NCI-H748 (cell line): ENCODE measurements at regions not wholly inside any gene's neighbourhood (a gene's known extent, or its start where the extent isn't known, plus 50 kb on each side); places are given as distances from the start of the nearest gene placed in this dataset.
"Not testable (repeated sequence)": the region's sequence is repeated elsewhere in the genome, so short reads cannot be mapped to it uniquely, and the experiment has no call there.

Source experiments
- DNase-seq: peaks from one replicate; lab custom pipeline; 2025; ENCODE audit not compliant: unreplicated experiment; lab: John Stamatoyannopoulos, UW

GRCh38 chr3:153028381-153028780 is 133.6 kb upstream of the RAP2B start:
- no peak for DNase-seq

- DNase-seq, result no peak
Measured at GRCh38 chr3:153029350-153029749, 132.7 kb upstream of the RAP2B start.

DNA sequence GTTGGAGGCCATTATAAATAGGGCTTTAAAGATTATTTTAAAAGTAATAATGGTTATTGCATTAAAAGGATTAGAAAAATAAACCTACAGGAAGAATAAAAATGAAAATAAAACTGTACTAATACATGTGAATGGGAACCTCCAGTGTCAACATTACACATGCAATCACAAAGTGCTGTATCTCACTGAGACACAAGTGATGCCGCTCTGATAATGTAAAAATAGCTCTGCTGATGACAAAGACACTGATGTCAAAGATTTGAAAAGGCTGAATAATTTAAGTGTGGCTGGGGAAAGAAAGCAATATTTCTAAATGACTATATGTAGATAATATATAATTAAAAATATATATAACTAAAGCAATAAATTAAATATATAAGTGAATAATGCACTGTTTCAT is 129.1 kb upstream of the RAP2B start:
- no peak for DNase-seq

DNA sequence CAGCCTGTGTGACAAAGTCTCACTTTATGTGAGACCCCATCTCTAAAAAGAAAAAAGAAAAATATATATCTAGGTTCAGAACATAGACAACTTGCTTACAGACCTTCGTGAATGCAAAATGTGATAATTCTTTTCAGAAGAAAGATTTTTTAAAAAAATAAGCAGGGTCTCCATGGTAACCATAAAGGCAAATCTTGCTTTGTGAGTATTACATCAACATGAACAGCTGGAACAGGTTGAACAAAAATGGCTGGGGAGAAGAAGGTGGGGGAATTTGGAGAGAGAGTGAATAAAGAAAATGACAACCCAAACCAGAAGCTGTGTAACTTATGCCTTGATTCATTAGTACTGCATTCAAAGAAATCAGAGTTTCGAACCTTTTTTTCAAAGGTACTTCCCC is 125.2 kb upstream of the RAP2B start:
- no peak for DNase-seq

DNA sequence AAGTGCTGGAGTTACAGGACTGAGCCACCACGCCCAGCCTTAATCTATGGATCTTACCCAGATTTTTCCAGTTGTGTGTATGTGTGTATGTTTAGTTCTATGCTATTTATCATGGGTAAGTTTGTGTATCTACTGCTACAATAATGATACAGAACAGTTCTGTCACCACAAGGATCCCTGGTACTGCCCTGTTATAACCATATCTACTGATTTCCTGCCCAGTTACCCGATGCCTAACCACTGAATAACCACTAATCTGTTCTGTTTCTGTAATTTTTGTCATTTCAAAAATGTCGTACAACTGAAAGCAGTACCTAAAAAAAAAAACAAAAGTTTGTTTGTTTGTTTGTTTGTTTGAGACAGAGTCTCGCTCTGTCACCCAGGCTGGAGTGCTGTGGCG is 123.7 kb upstream of the RAP2B start:
- no peak for DNase-seq

- no peak for DNase-seq
Measured at GRCh38 chr3:153038779-153039178, 123.2 kb upstream of the RAP2B start.

DNA sequence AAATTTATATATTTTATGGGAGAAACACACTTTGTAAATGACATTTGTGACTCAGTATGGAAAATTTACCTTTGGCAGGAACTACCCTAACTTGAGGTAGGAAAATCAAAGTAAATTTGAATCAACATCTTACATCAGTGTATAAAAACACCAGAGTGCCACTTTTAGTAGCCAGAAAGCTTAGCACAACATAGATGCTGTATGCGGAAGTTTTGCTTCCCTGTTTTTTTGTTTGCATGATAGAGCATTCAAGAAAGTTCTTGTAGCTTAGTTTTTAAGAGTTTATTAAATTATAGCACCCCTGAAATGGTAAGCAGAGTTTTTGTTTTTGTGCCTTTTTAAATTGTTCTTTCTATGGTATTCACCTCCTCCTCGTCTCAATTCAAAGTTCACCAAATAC is 120.8 kb upstream of the RAP2B start:
- DNase-seq, result no peak

DNA sequence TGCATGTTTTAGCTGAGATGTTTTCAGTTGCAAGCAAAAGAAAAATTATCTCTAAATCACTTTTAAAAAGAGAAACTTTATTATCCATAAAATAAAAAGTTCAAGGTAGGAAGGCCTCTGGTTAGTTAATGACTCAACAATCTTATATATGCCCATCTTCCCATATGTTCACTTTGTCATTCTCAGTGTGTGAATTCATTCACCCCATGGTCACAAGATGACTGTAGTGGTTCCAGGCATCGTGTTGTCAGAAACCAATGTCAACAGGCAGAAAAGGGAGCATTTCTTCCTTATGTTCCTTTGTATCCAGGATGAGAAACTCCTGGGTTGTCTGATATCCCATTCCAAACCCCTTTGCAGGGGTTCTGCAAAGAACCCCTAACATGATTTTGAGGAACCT is 119.9 kb upstream of the RAP2B start:
- DNase-seq, result no peak

GRCh38 chr3:153043729-153044328 is 118.2 kb upstream of the RAP2B start:
- DNase-seq, result no peak

GRCh38 chr3:153045150-153045549 is 116.9 kb upstream of the RAP2B start:
- DNase-seq, result no peak

DNA sequence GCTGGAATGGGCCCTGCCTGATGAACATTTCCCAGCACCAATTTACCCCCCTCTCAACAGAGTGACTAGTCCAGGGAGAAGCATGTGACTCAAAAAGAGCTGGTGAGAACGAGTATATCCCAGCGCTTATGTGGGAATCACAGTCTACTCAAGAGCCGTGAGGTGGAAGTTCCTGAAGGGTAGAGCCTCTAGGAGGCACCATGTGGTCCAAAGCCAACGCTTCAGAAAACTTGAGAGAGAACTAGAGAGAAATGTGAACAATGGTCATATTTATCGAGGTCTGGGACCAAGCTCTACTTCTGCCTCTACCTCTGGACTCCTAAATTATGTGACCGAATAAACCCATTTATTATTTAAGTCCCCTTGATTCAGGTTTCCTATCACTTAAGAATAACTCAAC is 111.0 kb upstream of the RAP2B start:
- DNase-seq, result no peak

- no peak for DNase-seq
Measured at GRCh38 chr3:153051427-153052095, 110.5 kb upstream of the RAP2B start.

DNA sequence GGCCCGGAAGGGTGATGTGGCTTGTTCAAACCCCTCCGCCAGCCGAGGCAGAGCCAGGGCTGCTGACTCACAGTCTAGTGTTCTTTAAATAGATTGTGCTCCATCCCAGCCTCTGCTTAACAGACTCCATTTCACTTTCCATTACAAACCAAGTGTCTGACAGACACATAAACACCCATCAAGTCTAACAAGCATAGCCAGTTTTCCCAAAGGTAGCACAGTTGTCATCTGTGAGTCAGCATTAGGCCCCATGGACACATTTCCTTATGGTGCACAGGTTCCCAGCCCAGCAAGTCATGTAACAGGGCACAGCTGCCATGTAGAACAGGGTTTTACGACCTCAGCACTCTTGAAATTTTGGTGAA is 109.9 kb upstream of the RAP2B start:
- DNase-seq, result no peak

DNA sequence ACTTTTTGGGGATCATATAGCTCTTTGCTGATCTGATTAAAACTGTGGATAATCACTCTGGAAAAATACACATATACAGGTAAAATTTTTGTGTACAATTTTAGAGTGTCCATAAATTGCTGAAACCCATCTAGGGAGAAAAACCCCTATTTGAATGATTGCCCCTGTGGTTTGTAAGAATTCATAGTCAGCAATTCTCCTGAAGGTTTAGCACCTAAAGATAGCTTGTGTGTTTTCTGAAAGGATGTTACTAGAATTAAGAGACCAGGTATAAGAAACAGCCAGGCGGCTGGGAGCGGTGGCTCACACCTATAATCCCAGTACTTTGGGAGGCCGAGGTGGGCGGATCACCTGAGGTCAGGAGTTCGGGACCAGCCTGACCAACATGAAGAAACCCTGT is 106.8 kb upstream of the RAP2B start:
- no peak for DNase-seq

- no peak for DNase-seq
Measured at GRCh38 chr3:153055779-153056178, 106.2 kb upstream of the RAP2B start.

- DNase-seq, result not testable (repeated sequence)
Measured at GRCh38 chr3:153058031-153058688, 103.9 kb upstream of the RAP2B start.

GRCh38 chr3:153060346-153060745 is 101.7 kb upstream of the RAP2B start:
- DNase-seq, result no peak

GRCh38 chr3:153061938-153062528 is 100.0 kb upstream of the RAP2B start:
- DNase-seq, result no peak

DNA sequence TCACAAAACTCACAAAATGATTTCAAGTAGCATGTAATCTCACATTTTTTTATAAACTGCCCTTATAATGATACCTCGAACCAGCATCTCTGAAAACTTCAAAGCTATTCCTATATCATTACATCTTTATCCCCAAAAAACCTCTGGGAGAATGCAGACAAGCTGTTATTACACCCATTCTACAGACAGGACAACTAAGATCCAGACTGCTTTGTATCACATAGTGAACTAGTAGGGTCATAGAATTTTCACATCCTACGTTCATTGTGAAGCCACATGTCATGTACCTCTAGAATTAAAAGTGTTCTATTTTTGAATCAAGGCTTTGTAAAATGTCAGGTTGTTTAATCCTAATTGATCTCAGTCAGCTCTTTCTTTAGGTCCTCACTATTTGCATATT is 98.7 kb upstream of the RAP2B start:
- no peak for DNase-seq

DNA sequence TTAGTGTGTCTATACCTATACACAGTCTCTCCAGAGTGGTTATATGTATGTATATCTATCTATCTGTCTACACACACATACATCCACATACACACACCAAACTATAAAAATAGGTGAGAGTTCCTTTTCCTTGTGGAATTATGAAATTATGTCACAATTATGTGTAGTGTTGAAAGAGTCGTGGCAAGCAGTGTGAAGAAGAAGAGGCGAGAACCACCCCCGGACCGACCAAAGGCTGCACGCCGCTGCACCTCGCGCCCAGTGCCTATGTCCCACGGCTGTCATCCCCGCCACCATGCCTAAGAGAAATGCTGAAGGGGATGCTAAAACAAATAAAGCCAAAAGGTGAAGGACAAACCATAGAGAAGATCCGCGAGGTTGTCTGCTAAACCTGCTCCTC is 95.0 kb upstream of the RAP2B start:
- DNase-seq, result no peak

- no peak for DNase-seq
Measured at GRCh38 chr3:153069598-153070510, 92.2 kb upstream of the RAP2B start.
